Small intestine (tissue), 7 donors: ENCODE measurements at regions not wholly inside any gene's neighbourhood (a gene's known extent, or its start where the extent isn't known, plus 50 kb on each side); places are given as distances from the start of the nearest gene placed in this dataset.

Experiments
- DNase-seq, 2 donors: peaks; one replicate each; pipeline versions ENCODE4 v3.0.0 to v3.0.0-alpha.2; 2013
- FAIRE-seq: peaks from 2 replicates; lab custom pipeline; 2012; peaks lifted over from hg19 to GRCh38; lab: Jason Lieb, UNC
- H3K27ac ChIP-seq, 3 donors: one replicate each; pipeline ENCODE4 v1.5.1; 2013; ENCODE audit warnings: low read length in 2 of 3, mild to moderate bottlenecking in 2 of 3, control low read depth in 1 of 3, inconsistent platforms in 1 of 3, low read depth in 1 of 3, moderate library complexity in 1 of 3
- H3K27me3 ChIP-seq, 3 donors: one replicate each; pipeline ENCODE4 v1.6.1; 2013; ENCODE audit warnings: low read length in 3 of 3, inconsistent platforms in 1 of 3; ENCODE audit not compliant: control insufficient read depth in 3 of 3, insufficient read depth in 3 of 3
- H3K36me3 ChIP-seq, 3 donors: one replicate each; pipeline ENCODE4 v1.6.1; 2013; ENCODE audit warnings: low read length in 3 of 3, inconsistent platforms in 1 of 3, low read depth in 1 of 3, mild to moderate bottlenecking in 1 of 3, moderate library complexity in 1 of 3; ENCODE audit not compliant: control insufficient read depth in 3 of 3, insufficient read depth in 2 of 3
- H3K4me1 ChIP-seq, 3 donors: one replicate each; pipeline ENCODE4 v1.6.1; 2013; ENCODE audit warnings: low read length in 2 of 3, inconsistent platforms in 1 of 3, low read depth in 1 of 3, mild to moderate bottlenecking in 1 of 3, moderate library complexity in 1 of 3; ENCODE audit not compliant: control insufficient read depth in 3 of 3, insufficient read depth in 2 of 3
- H3K4me3 ChIP-seq, 3 donors: one replicate each; pipeline ENCODE4 v1.5.1; 2013; ENCODE audit warnings: low read length in 3 of 3, control low read depth in 1 of 3, inconsistent platforms in 1 of 3, low read depth in 1 of 3, mild to moderate bottlenecking in 1 of 3, moderate library complexity in 1 of 3
- H3K9me3 ChIP-seq, 2 donors: one replicate each; pipeline ENCODE4 v1.6.1; 2013; ENCODE audit warnings: low read depth in 1 of 2, low read length in 1 of 2; ENCODE audit not compliant: control insufficient read depth in 2 of 2, insufficient read depth in 1 of 2
- WGBS, 3 donors: extraction: QIAGEN DNeasy Blood & Tissue Kit; methylation state at CpG; one replicate each; pipeline ENCODE4 v1.1.7; 2013; 5-methylcytosine and 5-hydroxymethylcytosine counted together
- donor health status: healthy with polysubstance abuse.
- donor health status: control.
- donor health status: control.
- donor health status: Bipolar disorder and iron deficiency.
- donor health status: healthy.

GRCh38 chr4:24321616-24322015, 262.7 kb downstream of the DHX15 start:
- Histone ChIP-seq H3K36me3 (no peaks in the 10 kb centered on the region), H3K4me3 (no peak overlapping the region), H3K27ac (no peak overlapping the region), H3K9me3 (no peaks in the 10 kb centered on the region), H3K27me3 (no peaks in the 10 kb centered on the region), H3K4me1 (no peaks in the 10 kb centered on the region)
- DNase-seq (no peak), FAIRE-seq (no peak)
- 63 to 73% (median 70%) methylated on average over 6 of the region's 6 CpGs for whole genome bisulfite sequencing, 3 donors

GRCh38 chr4:24321131-24321530, 263.2 kb downstream of the DHX15 start:
- Histone ChIP-seq H3K27ac (no peak overlapping the region), H3K27me3 (no peaks in the 10 kb centered on the region), H3K36me3 (no peaks in the 10 kb centered on the region), H3K4me1 (no peaks in the 10 kb centered on the region), H3K9me3 (no peaks in the 10 kb centered on the region), H3K4me3 (no peak overlapping the region)
- 33 to 56% (median 56%) methylated on average over 6 of the region's 6 CpGs for whole genome bisulfite sequencing, 3 donors
- FAIRE-seq (no peak), DNase-seq (no peak)

- Histone ChIP-seq H3K9me3 (no peaks in the 10 kb centered on the region), H3K27ac (no peak overlapping the region), H3K4me1 (no peaks in the 10 kb centered on the region), H3K36me3 (no peaks in the 10 kb centered on the region), H3K27me3 (no peaks in the 10 kb centered on the region), H3K4me3 (no peak overlapping the region)
- 71 to 80% (median 76%) methylated on average over 5 of the region's 5 CpGs for WGBS, 3 donors
- no peak for FAIRE-seq
- DNase-seq, result no peak
Observed at GRCh38 chr4:24319387-24319786, 265.0 kb downstream of the DHX15 start.

- no peaks in the 10 kb centered on the region for H3K36me3 ChIP-seq
- no peaks in the 10 kb centered on the region for H3K4me1 ChIP-seq
- FAIRE-seq (no peak), DNase-seq (no peak)
- no peaks in the 10 kb centered on the region for H3K27me3 ChIP-seq
- no peaks in the 10 kb centered on the region for H3K9me3 ChIP-seq
- H3K4me3 ChIP-seq, result no peak overlapping the region
- 91 to 100% (median 93%) methylated on average over 1 of the region's 1 CpG for WGBS, 3 donors
- no peak overlapping the region for H3K27ac ChIP-seq
Observed at GRCh38 chr4:24315056-24315455, 269.3 kb downstream of the DHX15 start.

GRCh38 chr4:24312261-24312913, 272.0 kb downstream of the DHX15 start:
- no peak overlapping the region for H3K4me3 ChIP-seq
- H3K27me3 ChIP-seq, result no peaks in the 10 kb centered on the region
- no peak overlapping the region for H3K27ac ChIP-seq
- H3K4me1 ChIP-seq, result no peaks in the 10 kb centered on the region
- H3K9me3 ChIP-seq, result no peaks in the 10 kb centered on the region
- DNase-seq, result no peak
- FAIRE-seq, result no peak
- no peaks in the 10 kb centered on the region for H3K36me3 ChIP-seq
- 77 to 84% (median 79%) methylated on average over 3 of the region's 3 CpGs for WGBS, 3 donors

GRCh38 chr4:24303926-24304325, 280.4 kb downstream of the DHX15 start:
- Histone ChIP-seq H3K27me3 (no peaks in the 10 kb centered on the region), H3K9me3 (no peaks in the 10 kb centered on the region), H3K27ac (no peak overlapping the region), H3K4me3 (no peak overlapping the region), H3K4me1 (no peaks in the 10 kb centered on the region), H3K36me3 (no peaks in the 10 kb centered on the region)
- FAIRE-seq, result no peak
- 60 to 77% (median 66%) methylated on average over 2 of the region's 2 CpGs for WGBS, 3 donors
- no peak for DNase-seq

GRCh38 chr4:24298911-24299310, 285.4 kb downstream of the DHX15 start:
- Histone ChIP-seq H3K9me3 (no peaks in the 10 kb centered on the region), H3K36me3 (no peaks in the 10 kb centered on the region), H3K4me1 (no peaks in the 10 kb centered on the region), H3K4me3 (no peak overlapping the region), H3K27me3 (no peaks in the 10 kb centered on the region), H3K27ac (no peak overlapping the region)
- DNase-seq, result no peak
- 88 to 95% (median 95%) methylated on average over 3 of the region's 3 CpGs for WGBS, 3 donors
- FAIRE-seq, result no peak

- DNase-seq (no peak), FAIRE-seq (no peak)
- H3K36me3 ChIP-seq, result no peaks in the 10 kb centered on the region
- no peaks in the 10 kb centered on the region for H3K27me3 ChIP-seq
- no peaks in the 10 kb centered on the region for H3K4me1 ChIP-seq
- H3K9me3 ChIP-seq, result no peaks in the 10 kb centered on the region
- no peak overlapping the region for H3K4me3 ChIP-seq
- 73 to 83% (median 76%) methylated on average over 3 of the region's 3 CpGs for WGBS, 3 donors
- no peak overlapping the region for H3K27ac ChIP-seq
Observed at GRCh38 chr4:24287096-24287495, 297.3 kb downstream of the DHX15 start.

GRCh38 chr4:24285759-24286158, 298.6 kb downstream of the DHX15 start:
- FAIRE-seq (no peak), DNase-seq (no peak)
- Histone ChIP-seq H3K27me3 (no peaks in the 10 kb centered on the region), H3K4me3 (no peak overlapping the region), H3K36me3 (no peaks in the 10 kb centered on the region), H3K27ac (no peak overlapping the region), H3K9me3 (no peaks in the 10 kb centered on the region), H3K4me1 (no peaks in the 10 kb centered on the region)
- 62 to 73% (median 70%) methylated on average over 4 of the region's 4 CpGs for WGBS, 3 donors
